IMR-90 (cell line): ENCODE measurements at regions not wholly inside any gene's neighbourhood (a gene's known extent, or its start where the extent isn't known, plus 50 kb on each side); places are given as distances from the start of the nearest gene placed in this dataset.

Experiments
- BHLHE40 ChIP-seq: fragments of 150-350 bp; IDR thresholded peaks from 2 replicates; pipeline ENCODE4 v1.6.1; 2016; ENCODE audit warnings: mild to moderate bottlenecking, low read depth, low read length
- CTCF ChIP-seq: conservative IDR thresholded peaks from 2 replicates; pipeline ENCODE4 v1.5.1; 2012; ENCODE audit warnings: mild to moderate bottlenecking, low read depth, low read length, improper control_type of control experiment
- MAZ ChIP-seq: IDR thresholded peaks from 2 replicates; pipeline ENCODE4 v1.6.1; 2012; ENCODE audit warnings: low read depth, mild to moderate bottlenecking, low read length, improper control_type of control experiment, moderate library complexity, borderline replicate concordance
- NFE2L2 ChIP-seq: fragments of 150-350 bp; IDR thresholded peaks from 2 replicates; pipeline ENCODE4 v1.6.1; 2016; ENCODE audit warnings: low read depth, mild to moderate bottlenecking, low read length
- POLR2A ChIP-seq: IDR thresholded peaks from 2 replicates; pipeline ENCODE4 v1.6.1; 2012; ENCODE audit warnings: mild to moderate bottlenecking, low read depth, low read length
- USF2 ChIP-seq: fragments of 150-350 bp; IDR thresholded peaks from 2 replicates; pipeline ENCODE4 v1.6.1; 2017; ENCODE audit warnings: mild to moderate bottlenecking, antibody characterized with exemption, low read length, low read depth

GRCh38 chr12:127429551-127430285 is 837.3 kb upstream of the TMEM132C start:
- TF ChIP-seq CTCF (no peak), BHLHE40 (no peak), POLR2A (no peak), MAZ (no peak), NFE2L2 (no peak), USF2 (no peak)
